Keratinocyte (primary cell): ENCODE measurements at regions not wholly inside any gene's neighbourhood (a gene's known extent, or its start where the extent isn't known, plus 50 kb on each side); places are given as distances from the start of the nearest gene placed in this dataset.

Source experiments
- DNase-seq: peaks from one replicate; pipeline ENCODE4 v3.0.0-alpha.2; 2011; ENCODE audit warnings: low read depth, missing footprints, low spot score
- FAIRE-seq: peaks from 2 replicates; lab custom pipeline; 2011; peaks lifted over from hg19 to GRCh38; lab: Jason Lieb, UNC
- H2AFZ ChIP-seq: 2 replicates; pipeline ENCODE4 v1.6.0; 2012; ENCODE audit warnings: low read length, control low read depth, inconsistent platforms; ENCODE audit not compliant: control insufficient read depth
- H3K27ac ChIP-seq: 2 replicates; pipeline ENCODE4 v1.5.1; 2011; ENCODE audit warnings: low read length; ENCODE audit not compliant: control insufficient read depth, insufficient read depth
- H3K27me3 ChIP-seq: 3 replicates; pipeline ENCODE4 v1.6.0; 2011; ENCODE audit warnings: low read length; ENCODE audit not compliant: control insufficient read depth, insufficient read depth; ENCODE audit errors: extremely low read depth
- H3K36me3 ChIP-seq, 2 experiments: 2 replicates in 1 of 2; 3 replicates in 1 of 2; pipeline ENCODE4 v1.5.1; 2011; ENCODE audit warnings: low read length in 2 of 2, mild to moderate bottlenecking in 1 of 2; ENCODE audit not compliant: control insufficient read depth in 2 of 2, insufficient read depth in 2 of 2; ENCODE audit errors: extremely low read depth in 1 of 2
- H3K4me1 ChIP-seq: 3 replicates; pipeline ENCODE4 v1.5.1; 2011; ENCODE audit warnings: low read length; ENCODE audit not compliant: control insufficient read depth, insufficient read depth; ENCODE audit errors: extremely low read depth
- H3K4me2 ChIP-seq: 3 replicates; pipeline ENCODE4 v1.6.0; 2011; ENCODE audit warnings: low read depth, low read length; ENCODE audit not compliant: control insufficient read depth, insufficient read depth; ENCODE audit errors: extremely low read depth
- H3K4me3 ChIP-seq, 3 experiments: fragments of 200-600 bp in 1 of 3; sonication (generic) in 1 of 3; 2 replicates in 2 of 3; 3 replicates in 1 of 3; pipeline ENCODE4 v1.5.1; 2011 to 2016; ENCODE audit warnings: low read length in 3 of 3, mild to moderate bottlenecking in 3 of 3, control low read depth in 2 of 3, inconsistent platforms in 1 of 3, low read depth in 1 of 3, mixed read lengths in 1 of 3, mixed run types in 1 of 3, moderate library complexity in 1 of 3; ENCODE audit not compliant: control insufficient read depth in 2 of 3, insufficient read depth in 2 of 3; ENCODE audit errors: extremely low read depth in 1 of 3
- H3K79me2 ChIP-seq: 2 replicates; pipeline ENCODE4 v1.6.0; 2012; ENCODE audit warnings: low read length; ENCODE audit not compliant: control insufficient read depth, insufficient read depth
- H3K9ac ChIP-seq: 3 replicates; pipeline ENCODE4 v1.6.0; 2011; ENCODE audit warnings: low read length; ENCODE audit not compliant: control insufficient read depth, insufficient read depth; ENCODE audit errors: extremely low read depth
- H3K9me1 ChIP-seq: 3 replicates; pipeline ENCODE4 v1.6.0; 2011; ENCODE audit warnings: low read length; ENCODE audit not compliant: control insufficient read depth, insufficient read depth; ENCODE audit errors: extremely low read depth
- H3K9me3 ChIP-seq: 2 replicates; pipeline ENCODE4 v1.5.1; 2012; ENCODE audit warnings: low read depth, low read length; ENCODE audit not compliant: control insufficient read depth
- H4K20me1 ChIP-seq: 3 replicates; pipeline ENCODE4 v1.6.0; 2011; ENCODE audit warnings: low read length; ENCODE audit not compliant: control insufficient read depth, insufficient read depth; ENCODE audit errors: extremely low read depth
- EZH2 ChIP-seq: IDR thresholded peaks from one replicate; pipeline ENCODE4 v1.6.1; 2012; ENCODE audit warnings: inconsistent platforms, mild to moderate bottlenecking, low read length, moderate library complexity
- dilution Hi-C: fragments of 300-500 bp; cut with MboI; formaldehyde crosslinking; loops from one replicate; pipeline ENCODE4 v1.7.0; 2020; ENCODE audit warnings: low sequenced_read_pairs; ENCODE audit not compliant: extremely low pct_ligation_motif_present
- TF ChIP-seq, protein P1 (sequence below), 3 experiments: IDR thresholded peaks in 1 of 3; conservative IDR thresholded peaks in 1 of 3; optimal IDR thresholded peaks in 1 of 3; 2 replicates in 2 of 3; 3 replicates in 1 of 3; pipeline versions ENCODE3 to v1.5.1; 2011; ENCODE audit warnings: low read length in 3 of 3, mild to moderate bottlenecking in 3 of 3, moderate library complexity in 2 of 3, control low read depth in 1 of 3, inconsistent platforms in 1 of 3; ENCODE audit not compliant: insufficient read depth in 2 of 3; ENCODE audit errors: extremely low read depth in 1 of 3

DNA sequence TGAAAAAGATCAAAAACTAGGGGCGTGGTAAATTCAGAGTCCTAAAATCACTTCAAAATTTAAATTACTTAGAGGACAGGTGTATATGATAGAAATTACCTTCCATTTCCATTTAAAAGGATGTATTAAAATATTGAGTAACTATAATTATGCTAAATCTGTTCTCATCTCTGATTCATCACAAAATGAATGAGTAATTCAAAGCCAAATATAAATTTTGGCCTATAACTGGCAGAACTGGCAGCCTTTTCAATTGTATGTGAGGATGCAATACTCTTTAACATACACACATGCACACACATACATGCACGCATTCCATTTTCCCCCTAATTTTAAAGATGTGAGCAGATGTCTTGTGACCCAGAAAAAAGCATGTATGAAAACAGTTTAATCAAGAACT, 194.6 kb downstream of the EPM2A start:
- H3K4me3 ChIP-seq = no peak overlapping the region
- TF ChIP-seq, protein P1, sequence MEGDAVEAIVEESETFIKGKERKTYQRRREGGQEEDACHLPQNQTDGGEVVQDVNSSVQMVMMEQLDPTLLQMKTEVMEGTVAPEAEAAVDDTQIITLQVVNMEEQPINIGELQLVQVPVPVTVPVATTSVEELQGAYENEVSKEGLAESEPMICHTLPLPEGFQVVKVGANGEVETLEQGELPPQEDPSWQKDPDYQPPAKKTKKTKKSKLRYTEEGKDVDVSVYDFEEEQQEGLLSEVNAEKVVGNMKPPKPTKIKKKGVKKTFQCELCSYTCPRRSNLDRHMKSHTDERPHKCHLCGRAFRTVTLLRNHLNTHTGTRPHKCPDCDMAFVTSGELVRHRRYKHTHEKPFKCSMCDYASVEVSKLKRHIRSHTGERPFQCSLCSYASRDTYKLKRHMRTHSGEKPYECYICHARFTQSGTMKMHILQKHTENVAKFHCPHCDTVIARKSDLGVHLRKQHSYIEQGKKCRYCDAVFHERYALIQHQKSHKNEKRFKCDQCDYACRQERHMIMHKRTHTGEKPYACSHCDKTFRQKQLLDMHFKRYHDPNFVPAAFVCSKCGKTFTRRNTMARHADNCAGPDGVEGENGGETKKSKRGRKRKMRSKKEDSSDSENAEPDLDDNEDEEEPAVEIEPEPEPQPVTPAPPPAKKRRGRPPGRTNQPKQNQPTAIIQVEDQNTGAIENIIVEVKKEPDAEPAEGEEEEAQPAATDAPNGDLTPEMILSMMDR (optimal IDR thresholded peaks at IDR 0.05 in 1 of 3, IDR thresholded peaks at IDR 0.05 in 1 of 3, conservative IDR thresholded peaks at IDR 0.05 in 1 of 3; ENCODE audit: extremely low read depth in 1 of 3, insufficient read depth in 2 of 3, low read length in 3 of 3) = no peak
- no peak for TF ChIP-seq EZH2
- peaks cover 21% of the 10 kb centered on the region for H3K4me1 ChIP-seq
- no peaks in the 10 kb centered on the region for H4K20me1 ChIP-seq
- H3K9me3 ChIP-seq = no peaks in the 10 kb centered on the region
- no peaks in the 10 kb centered on the region for H3K9me1 ChIP-seq
- no peak overlapping the region for H3K9ac ChIP-seq
- H3K27ac ChIP-seq = no peak overlapping the region
- no peak overlapping the region for H2AFZ ChIP-seq
- DNase-seq (no peak), FAIRE-seq (no peak)
- H3K27me3 ChIP-seq = no peaks in the 10 kb centered on the region
- dilution Hi-C loops = no loop called here
- no peaks in the 10 kb centered on the region for H3K79me2 ChIP-seq
- H3K36me3 ChIP-seq = no peaks in the 10 kb centered on the region
- no peak overlapping the region for H3K4me2 ChIP-seq

DNA sequence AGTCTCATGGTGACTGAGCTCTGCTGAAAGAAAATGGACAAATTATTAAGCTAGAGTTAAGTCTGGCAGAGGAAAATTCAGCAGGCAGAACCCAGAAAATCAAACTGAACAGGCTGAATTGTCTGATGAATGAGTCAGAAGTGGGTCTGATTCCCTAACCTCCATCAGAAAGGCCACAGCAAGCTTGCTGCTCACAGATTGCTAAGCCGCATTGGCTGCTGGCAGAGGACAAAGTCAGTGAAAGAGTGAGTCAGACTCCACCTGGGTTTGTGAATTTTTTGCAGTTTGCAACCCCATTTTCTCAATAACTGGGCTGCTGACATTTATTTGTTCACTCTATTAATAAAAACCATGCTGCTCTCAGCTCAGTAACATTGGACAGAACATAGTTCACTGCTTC, 191.3 kb downstream of the EPM2A start:
- Histone ChIP-seq H3K4me2 (peak overlapping the region; percentile 62), H3K9ac (no peak overlapping the region), H3K27ac (peak overlapping the region; percentile 75), H3K9me1 (no peaks in the 10 kb centered on the region), H3K9me3 (no peaks in the 10 kb centered on the region), H3K36me3 (no peaks in the 10 kb centered on the region), H3K79me2 (no peaks in the 10 kb centered on the region), H3K4me3 (no peak overlapping the region), H2AFZ (no peak overlapping the region), H4K20me1 (no peaks in the 10 kb centered on the region), H3K27me3 (no peaks in the 10 kb centered on the region), H3K4me1 (peaks cover 40% of the 10 kb centered on the region)
- peak; percentile 94 for FAIRE-seq
- dilution Hi-C loops = no loop called here
- peak; percentile 59 for DNase-seq
- TF ChIP-seq, protein P1 (optimal IDR thresholded peaks at IDR 0.05 in 1 of 3, IDR thresholded peaks at IDR 0.05 in 1 of 3, conservative IDR thresholded peaks at IDR 0.05 in 1 of 3; ENCODE audit: extremely low read depth in 1 of 3, insufficient read depth in 2 of 3, low read length in 3 of 3) = no peak
- no peak for TF ChIP-seq EZH2
